GM18511 (cell line): ENCODE measurements at regions not wholly inside any gene's neighbourhood (a gene's known extent, or its start where the extent isn't known, plus 50 kb on each side); places are given as distances from the start of the nearest gene placed in this dataset.

Source experiments
- ATAC-seq: cut with Tn5 transposase; IDR thresholded peaks from one replicate; pipeline ENCODE4 v1.9.1; 2021; ENCODE audit warnings: mild to moderate bottlenecking, moderate library complexity; ENCODE audit not compliant: unreplicated experiment

DNA sequence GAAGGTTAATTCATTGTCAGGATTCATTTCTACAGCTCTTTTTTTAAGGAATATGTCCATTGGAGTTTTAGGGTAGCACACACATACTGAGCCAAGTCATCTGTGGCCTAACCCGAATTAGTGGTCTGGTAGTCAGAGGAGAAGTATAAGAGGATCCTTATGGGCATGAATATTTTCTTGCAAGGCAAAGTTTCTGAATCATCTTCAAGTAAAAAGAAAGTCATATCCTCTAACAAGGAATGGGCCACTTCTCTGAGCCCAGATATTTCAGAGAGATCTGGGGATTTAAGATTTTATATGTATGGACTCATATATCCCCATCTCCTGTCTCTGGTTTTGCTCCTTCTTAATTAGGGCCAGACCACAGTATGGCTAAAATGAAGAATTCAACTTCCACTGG lies 99.2 kb upstream of the CDH8 start:
- no peak for ATAC-seq

DNA sequence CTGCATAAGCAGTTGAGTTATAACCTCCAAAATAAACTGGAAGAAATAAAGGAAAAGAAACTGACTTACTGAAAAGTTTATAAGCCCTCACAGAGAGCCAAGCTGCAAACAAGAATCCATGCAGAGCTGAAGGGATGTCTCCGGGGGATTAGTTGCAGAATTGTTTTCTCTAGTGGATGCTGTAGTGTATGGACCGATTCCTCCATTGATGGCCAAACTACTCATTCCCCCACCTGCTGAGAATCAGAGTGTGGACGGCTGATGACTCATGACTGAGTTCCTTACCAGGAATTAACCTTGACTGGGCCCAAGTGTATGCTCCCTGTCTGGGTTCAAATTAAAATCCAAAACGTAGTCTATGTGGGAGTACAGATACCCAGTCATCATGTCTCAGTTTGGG lies 93.9 kb upstream of the CDH8 start:
- no peak for ATAC-seq

DNA sequence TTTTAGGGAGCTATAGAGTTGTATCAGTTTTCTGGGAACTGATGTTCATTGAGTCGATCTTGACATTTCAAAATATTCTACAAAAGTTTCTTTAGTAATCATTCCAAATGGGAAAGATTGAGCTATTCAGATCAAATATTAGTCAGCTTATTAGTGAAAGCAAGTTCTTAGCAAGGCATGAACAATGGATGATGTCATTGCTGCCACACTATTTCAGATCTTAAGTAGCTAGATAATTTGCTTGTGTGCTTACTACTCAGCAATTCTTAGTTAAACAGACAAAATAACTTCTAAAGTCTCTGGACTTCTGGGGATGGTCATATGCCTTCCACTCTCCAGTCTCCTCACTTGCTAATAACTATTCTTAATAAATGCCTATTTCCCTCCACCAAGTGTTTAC lies 69.0 kb upstream of the CDH8 start:
- no peak for ATAC-seq

DNA sequence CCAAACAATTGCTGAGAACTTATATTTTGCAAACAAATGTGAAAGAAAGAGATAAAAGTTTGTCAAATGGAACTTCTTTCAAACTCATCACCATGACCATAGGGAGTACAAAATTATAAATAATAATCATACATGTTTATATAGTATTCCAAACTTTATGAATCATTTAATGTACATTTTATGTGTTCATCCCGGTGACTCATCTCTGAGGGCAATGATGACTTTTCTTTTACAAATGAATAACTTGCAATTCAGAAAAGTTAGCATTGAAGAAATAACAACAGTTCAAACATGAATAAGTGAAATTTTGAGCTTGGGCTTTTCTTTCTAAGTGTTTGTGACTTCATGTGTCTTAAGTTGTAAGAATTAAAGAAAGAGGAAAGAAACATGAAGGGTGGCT lies 66.3 kb upstream of the CDH8 start:
- ATAC-seq, result no peak

DNA sequence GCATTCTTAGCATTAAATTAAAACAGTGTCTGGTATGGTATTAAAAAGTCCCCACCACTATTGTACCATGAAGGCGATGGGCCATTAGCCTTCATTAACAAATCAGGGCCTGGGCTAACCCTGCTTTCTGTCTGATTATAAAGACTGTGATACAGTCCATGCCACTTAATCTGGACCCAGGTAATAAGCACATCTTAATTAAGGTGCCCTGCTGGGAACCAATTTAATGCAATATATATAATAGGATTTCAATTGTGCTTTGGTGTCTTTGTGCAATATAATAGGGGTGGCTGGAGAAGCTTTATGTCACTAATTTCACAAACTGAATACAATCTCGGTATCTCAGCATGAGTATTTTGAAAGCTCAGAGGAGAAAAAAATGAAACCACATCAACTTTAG lies 64.4 kb upstream of the CDH8 start:
- ATAC-seq, result no peak

DNA sequence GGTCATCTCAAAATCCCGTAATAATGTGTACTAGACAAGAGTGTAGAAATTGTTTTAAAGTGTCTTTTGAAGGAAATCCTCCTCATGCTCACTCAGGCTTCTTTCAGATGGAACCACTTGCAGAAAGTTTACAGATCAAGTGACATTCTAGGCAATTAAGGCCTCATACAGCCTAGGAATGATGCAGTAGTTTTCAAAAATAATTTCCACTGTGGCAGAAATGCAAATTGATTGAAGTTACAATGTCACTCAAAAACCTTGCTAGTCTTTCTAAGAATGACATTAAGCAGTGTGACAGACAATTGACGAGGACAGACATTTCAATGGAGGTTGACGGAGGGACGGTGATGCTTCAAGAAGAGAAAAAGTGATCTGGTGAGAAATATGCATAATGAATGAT lies 53.5 kb upstream of the CDH8 start:
- ATAC-seq, result no peak

DNA sequence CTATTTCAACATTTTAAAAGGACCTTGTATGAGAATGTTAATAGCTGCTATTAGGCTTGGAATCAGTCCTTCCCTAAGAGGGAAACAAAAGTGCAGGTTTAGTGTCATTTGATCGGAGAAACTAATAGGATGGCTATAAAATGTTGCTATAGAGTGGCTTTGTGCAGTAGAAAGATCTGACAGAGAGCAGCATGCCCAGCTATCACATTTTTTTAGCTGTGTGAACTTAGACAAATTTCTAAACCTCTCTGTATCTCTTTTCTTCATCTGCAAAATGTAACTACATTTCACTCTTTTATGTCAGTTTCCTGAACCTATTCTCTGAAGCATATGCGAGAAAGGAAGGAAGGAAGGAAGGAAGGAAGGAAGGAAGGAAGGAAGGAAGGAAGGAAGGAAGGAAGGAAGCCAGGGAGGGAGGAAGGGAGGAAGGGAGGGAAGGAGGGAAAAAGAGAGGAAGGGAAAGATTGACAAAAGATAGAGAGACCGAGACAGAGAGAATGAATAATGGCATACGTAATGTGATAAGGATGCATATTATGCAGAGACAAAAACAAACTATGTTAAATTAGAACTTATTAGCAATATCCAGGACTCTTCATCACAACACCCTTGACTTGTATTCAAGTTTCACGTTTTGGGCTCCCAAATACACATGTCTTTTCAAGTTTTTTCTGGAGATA lies 52.6 kb upstream of the CDH8 start:
- no peak for ATAC-seq
